GM18858 (cell line): ENCODE measurements at regions not wholly inside any gene's neighbourhood (a gene's known extent, or its start where the extent isn't known, plus 50 kb on each side); places are given as distances from the start of the nearest gene placed in this dataset.

Source experiments
- ATAC-seq: cut with Tn5 transposase; IDR thresholded peaks from one replicate; pipeline ENCODE4 v1.9.1; 2021; ENCODE audit not compliant: unreplicated experiment

- ATAC-seq: no peak
Observed at GRCh38 chr20:50416269-50417022, 93.7 kb upstream of the PTPN1 start.

GRCh38 chr20:50417023-50417329 is 93.2 kb upstream of the PTPN1 start:
- ATAC-seq: no peak

- ATAC-seq: no peak
Observed at GRCh38 chr20:50417484-50418235, 92.5 kb upstream of the PTPN1 start.

- no peak for ATAC-seq
Observed at GRCh38 chr20:50418890-50419642, 91.1 kb upstream of the PTPN1 start.

GRCh38 chr20:50420380-50420779 is 89.8 kb upstream of the PTPN1 start:
- no peak for ATAC-seq

- ATAC-seq: no peak
Observed at GRCh38 chr20:50421356-50422340, 88.5 kb upstream of the PTPN1 start.

- ATAC-seq: no peak
Observed at GRCh38 chr20:50423758-50424157, 86.4 kb upstream of the PTPN1 start.

- ATAC-seq: no peak
Observed at GRCh38 chr20:50425076-50425475, 85.1 kb upstream of the PTPN1 start.

GRCh38 chr20:50426866-50427718 is 83.1 kb upstream of the PTPN1 start:
- ATAC-seq: no peak

- ATAC-seq: no peak
Observed at GRCh38 chr20:50427719-50428083, 82.5 kb upstream of the PTPN1 start.

- ATAC-seq: no peak
Observed at GRCh38 chr20:50428097-50428828, 81.9 kb upstream of the PTPN1 start.

GRCh38 chr20:50429412-50429811 is 80.8 kb upstream of the PTPN1 start:
- no peak for ATAC-seq

- ATAC-seq: no peak
Observed at GRCh38 chr20:50431066-50431450, 79.1 kb upstream of the PTPN1 start.

- no peak for ATAC-seq
Observed at GRCh38 chr20:50433001-50433761, 77.0 kb upstream of the PTPN1 start.

- ATAC-seq: no peak
Observed at GRCh38 chr20:50434321-50434652, 75.9 kb upstream of the PTPN1 start.

GRCh38 chr20:50434653-50435396 is 75.4 kb upstream of the PTPN1 start:
- no peak for ATAC-seq

GRCh38 chr20:50435397-50436051 is 74.7 kb upstream of the PTPN1 start:
- ATAC-seq: no peak
